BLaER1 (cell line): ENCODE measurements at regions not wholly inside any gene's neighbourhood (a gene's known extent, or its start where the extent isn't known, plus 50 kb on each side); places are given as distances from the start of the nearest gene placed in this dataset.

Source experiments
- H3K27ac ChIP-seq: shearing (Covaris generic); formaldehyde crosslinking; 2 replicates; pipeline ENCODE4 v1.8.1; 2022
- H3K27me3 ChIP-seq: shearing (Covaris generic); formaldehyde crosslinking; 2 replicates; pipeline ENCODE4 v1.8.1; 2022
- H3K36me3 ChIP-seq: shearing (Covaris generic); formaldehyde crosslinking; 2 replicates; pipeline ENCODE4 v1.8.1; 2022
- H3K4me1 ChIP-seq: shearing (Covaris generic); formaldehyde crosslinking; 2 replicates; pipeline ENCODE4 v1.8.1; 2022
- H3K4me2 ChIP-seq: shearing (Covaris generic); formaldehyde crosslinking; 2 replicates; pipeline ENCODE4 v1.8.1; 2022
- H3K4me3 ChIP-seq: shearing (Covaris generic); formaldehyde crosslinking; 2 replicates; pipeline ENCODE4 v1.8.1; 2022
- H3K9ac ChIP-seq: shearing (Covaris generic); formaldehyde crosslinking; 2 replicates; pipeline ENCODE4 v1.8.1; 2022
- H3K9me3 ChIP-seq: shearing (Covaris generic); formaldehyde crosslinking; 2 replicates; pipeline ENCODE4 v1.8.1; 2022
- H4K20me1 ChIP-seq: shearing (Covaris generic); formaldehyde crosslinking; 2 replicates; pipeline ENCODE4 v1.8.1; 2022
- Cebpa-rat ChIP-seq: shearing (Covaris generic); IDR thresholded peaks from 2 replicates; pipeline ENCODE4 v1.8.1; 2022

GRCh38 chr12:42691991-42692557, 102.5 kb upstream of the PRICKLE1 start:
- no peak overlapping the region for H3K4me2 ChIP-seq
- no peak overlapping the region for H3K9ac ChIP-seq
- H3K4me1 ChIP-seq = no peaks in the 10 kb centered on the region
- no peak for TF ChIP-seq Cebpa-rat
- H3K27me3 ChIP-seq = no peaks in the 10 kb centered on the region
- peaks cover 7% of the 10 kb centered on the region; the same call in 1 of the 2 replicates for H3K9me3 ChIP-seq
- H3K36me3 ChIP-seq = no peaks in the 10 kb centered on the region
- no peak overlapping the region for H3K4me3 ChIP-seq
- no peak overlapping the region for H3K27ac ChIP-seq
- H4K20me1 ChIP-seq = no peaks in the 10 kb centered on the region

- TF ChIP-seq Cebpa-rat = no peak
- Histone ChIP-seq H3K4me2 (no peak overlapping the region), H3K4me1 (no peaks in the 10 kb centered on the region), H3K9me3 (0 out of 2 replicates have a peak, but pooled peaks cover under 1% of the 10 kb centered on the region), H3K27me3 (no peaks in the 10 kb centered on the region), H3K9ac (no peak overlapping the region), H3K36me3 (no peaks in the 10 kb centered on the region), H3K27ac (no peak overlapping the region), H3K4me3 (no peak overlapping the region), H4K20me1 (no peaks in the 10 kb centered on the region)
Measured at GRCh38 chr12:42690264-42690663, 100.7 kb upstream of the PRICKLE1 start.

- no peaks in the 10 kb centered on the region for H3K9me3 ChIP-seq
- no peaks in the 10 kb centered on the region for H3K36me3 ChIP-seq
- H3K27me3 ChIP-seq = no peaks in the 10 kb centered on the region
- H3K4me1 ChIP-seq = no peaks in the 10 kb centered on the region
- H3K27ac ChIP-seq = no peak overlapping the region
- no peak overlapping the region for H3K4me3 ChIP-seq
- H3K9ac ChIP-seq = no peak overlapping the region
- H4K20me1 ChIP-seq = no peaks in the 10 kb centered on the region
- no peak for TF ChIP-seq Cebpa-rat
- H3K4me2 ChIP-seq = no peak overlapping the region
Measured at GRCh38 chr12:42689699-42690098, 100.2 kb upstream of the PRICKLE1 start.

GRCh38 chr12:42686514-42687172, 97.1 kb upstream of the PRICKLE1 start:
- TF ChIP-seq Cebpa-rat = no peak
- no peaks in the 10 kb centered on the region for H3K4me1 ChIP-seq
- H3K36me3 ChIP-seq = no peaks in the 10 kb centered on the region
- no peak overlapping the region for H3K4me2 ChIP-seq
- H3K9me3 ChIP-seq = no peaks in the 10 kb centered on the region
- no peak overlapping the region for H3K27ac ChIP-seq
- H4K20me1 ChIP-seq = no peaks in the 10 kb centered on the region
- no peak overlapping the region for H3K4me3 ChIP-seq
- H3K27me3 ChIP-seq = no peaks in the 10 kb centered on the region
- H3K9ac ChIP-seq = no peak overlapping the region

- H3K9me3 ChIP-seq = no peaks in the 10 kb centered on the region
Measured at GRCh38 chr12:42684802-42685071, 95.2 kb upstream of the PRICKLE1 start.

GRCh38 chr12:42683933-42684801, 94.6 kb upstream of the PRICKLE1 start:
- H4K20me1 ChIP-seq = no peaks in the 10 kb centered on the region
- no peaks in the 10 kb centered on the region for H3K9me3 ChIP-seq
- no peak overlapping the region for H3K4me2 ChIP-seq
- H3K4me1 ChIP-seq = no peaks in the 10 kb centered on the region
- no peak overlapping the region for H3K9ac ChIP-seq
- no peaks in the 10 kb centered on the region for H3K36me3 ChIP-seq
- H3K4me3 ChIP-seq = no peak overlapping the region
- no peaks in the 10 kb centered on the region for H3K27me3 ChIP-seq
- no peak for TF ChIP-seq Cebpa-rat
- no peak overlapping the region for H3K27ac ChIP-seq

More at GRCh38 chr12:42684802-42685071, 95.2 kb upstream of the PRICKLE1 start:
- Histone ChIP-seq H3K9ac (no peak overlapping the region), H4K20me1 (no peaks in the 10 kb centered on the region), H3K36me3 (no peaks in the 10 kb centered on the region), H3K27me3 (no peaks in the 10 kb centered on the region), H3K4me2 (no peak overlapping the region), H3K27ac (no peak overlapping the region), H3K4me3 (no peak overlapping the region), H3K4me1 (no peaks in the 10 kb centered on the region)
- no peak for TF ChIP-seq Cebpa-rat

- no peaks in the 10 kb centered on the region for H3K27me3 ChIP-seq
- no peak for TF ChIP-seq Cebpa-rat
- H3K9ac ChIP-seq = no peak overlapping the region
Measured at GRCh38 chr12:42683266-42683665, 93.7 kb upstream of the PRICKLE1 start.

GRCh38 chr12:42679466-42679865, 89.9 kb upstream of the PRICKLE1 start:
- no peaks in the 10 kb centered on the region for H3K36me3 ChIP-seq
- no peaks in the 10 kb centered on the region for H4K20me1 ChIP-seq
- H3K4me1 ChIP-seq = no peaks in the 10 kb centered on the region
- no peak overlapping the region for H3K4me2 ChIP-seq
- H3K9ac ChIP-seq = no peak overlapping the region
- H3K27ac ChIP-seq = no peak overlapping the region
- H3K27me3 ChIP-seq = no peaks in the 10 kb centered on the region
- no peaks in the 10 kb centered on the region for H3K9me3 ChIP-seq
- TF ChIP-seq Cebpa-rat = no peak
- no peak overlapping the region for H3K4me3 ChIP-seq

More at GRCh38 chr12:42683266-42683665, 93.7 kb upstream of the PRICKLE1 start:
- H3K4me3 ChIP-seq = no peak overlapping the region
- no peak overlapping the region for H3K27ac ChIP-seq
- no peaks in the 10 kb centered on the region for H3K4me1 ChIP-seq
- H4K20me1 ChIP-seq = no peaks in the 10 kb centered on the region
- H3K4me2 ChIP-seq = no peak overlapping the region
- no peaks in the 10 kb centered on the region for H3K9me3 ChIP-seq
- H3K36me3 ChIP-seq = no peaks in the 10 kb centered on the region

- Histone ChIP-seq H3K9ac (no peak overlapping the region), H3K4me3 (no peak overlapping the region), H3K27me3 (no peaks in the 10 kb centered on the region), H3K4me1 (no peaks in the 10 kb centered on the region), H3K36me3 (no peaks in the 10 kb centered on the region), H4K20me1 (no peaks in the 10 kb centered on the region), H3K9me3 (no peaks in the 10 kb centered on the region), H3K4me2 (no peak overlapping the region), H3K27ac (no peak overlapping the region)
- TF ChIP-seq Cebpa-rat = no peak
Measured at GRCh38 chr12:42677461-42677860, 87.9 kb upstream of the PRICKLE1 start.

- Histone ChIP-seq H3K9ac (no peak overlapping the region), H3K4me3 (no peak overlapping the region)
Measured at GRCh38 chr12:42673535-42673934, 84.0 kb upstream of the PRICKLE1 start.

More at GRCh38 chr12:42673535-42673934, 84.0 kb upstream of the PRICKLE1 start:
- Histone ChIP-seq H3K9me3 (no peaks in the 10 kb centered on the region), H4K20me1 (no peaks in the 10 kb centered on the region), H3K27me3 (no peaks in the 10 kb centered on the region), H3K27ac (no peak overlapping the region), H3K4me1 (no peaks in the 10 kb centered on the region), H3K36me3 (no peaks in the 10 kb centered on the region), H3K4me2 (no peak overlapping the region)
- no peak for TF ChIP-seq Cebpa-rat
